Activated T-cell treated with anti-CD3 and anti-CD28 coated beads, Interleukin-2, amount 50 U/mL, for 72 hours (primary cell): ENCODE measurements at regions not wholly inside any gene's neighbourhood (a gene's known extent, or its start where the extent isn't known, plus 50 kb on each side); places are given as distances from the start of the nearest gene placed in this dataset.
"Not testable (repeated sequence)": the region's sequence is repeated elsewhere in the genome, so short reads cannot be mapped to it uniquely, and the experiment has no call there.

Experiments
- ATAC-seq, 2 donors: fragments of 150-1000 bp; cut with Tn5 transposase; replicated peaks in 1 of 2; 2 replicates each; pipeline ENCODE4 v1.10.0; 2021; ENCODE audit warnings: moderate library complexity in 2 of 2, mild to moderate bottlenecking in 1 of 2
- DNase-seq, 2 donors: peaks; one replicate each; pipeline ENCODE4 v3.0.0; 2021 to 2022; ENCODE audit warnings: mixed read lengths in 1 of 2
- H3K27ac Mint-ChIP-seq: one replicate; pipeline ENCODE4 v1.8.0; 2022; ENCODE audit warnings: mild to moderate bottlenecking, moderate library complexity, mixed read lengths
- H3K27me3 Mint-ChIP-seq: one replicate; pipeline ENCODE4 v1.8.0; 2022; ENCODE audit warnings: low read depth, mixed read lengths
- H3K36me3 Mint-ChIP-seq, 2 donors: one replicate each; pipeline ENCODE4 v1.8.0; 2022; ENCODE audit warnings: mixed read lengths in 2 of 2, mild to moderate bottlenecking in 1 of 2; ENCODE audit not compliant: insufficient read depth in 2 of 2
- H3K4me1 Mint-ChIP-seq: one replicate; pipeline ENCODE4 v1.8.0; 2022; ENCODE audit warnings: low read depth, mixed read lengths
- H3K4me3 Mint-ChIP-seq, 2 donors: one replicate each; pipeline ENCODE4 v1.8.0; 2022; ENCODE audit warnings: mild to moderate bottlenecking in 2 of 2, mixed read lengths in 2 of 2, moderate library complexity in 2 of 2
- H3K9me3 Mint-ChIP-seq, 2 donors: one replicate each; pipeline ENCODE4 v1.8.0; 2022; ENCODE audit warnings: mixed read lengths in 2 of 2

DNA sequence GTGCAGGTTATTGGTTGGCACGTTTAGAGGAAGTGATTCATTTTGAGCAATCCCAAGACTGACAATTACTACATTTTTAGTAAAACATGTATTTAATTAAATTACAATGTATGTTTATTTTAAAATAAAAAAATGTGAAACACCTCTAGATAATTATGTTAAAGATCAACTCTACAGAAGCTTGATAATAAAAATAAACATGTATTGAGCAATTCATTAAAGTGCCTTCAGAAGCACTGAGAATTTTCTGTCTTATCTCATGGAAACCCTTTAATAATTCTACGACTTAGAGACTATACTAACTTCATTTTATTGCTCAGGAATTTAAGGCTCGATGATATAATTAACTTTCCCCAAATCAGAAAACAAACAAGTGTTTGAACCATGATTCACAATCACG, 208.0 kb upstream of the BRINP3 start:
- Mint-ChIP-seq H3K4me1 (no peaks in the 10 kb centered on the region), H3K27me3 (no peaks in the 10 kb centered on the region), H3K9me3 (peaks cover 6 to 7% of the 10 kb centered on the region in 2 donors), H3K4me3 (no peak overlapping the region), H3K36me3 (no peaks in the 10 kb centered on the region), H3K27ac (no peak overlapping the region)
- ATAC-seq (no peak), DNase-seq (no peak)

DNA sequence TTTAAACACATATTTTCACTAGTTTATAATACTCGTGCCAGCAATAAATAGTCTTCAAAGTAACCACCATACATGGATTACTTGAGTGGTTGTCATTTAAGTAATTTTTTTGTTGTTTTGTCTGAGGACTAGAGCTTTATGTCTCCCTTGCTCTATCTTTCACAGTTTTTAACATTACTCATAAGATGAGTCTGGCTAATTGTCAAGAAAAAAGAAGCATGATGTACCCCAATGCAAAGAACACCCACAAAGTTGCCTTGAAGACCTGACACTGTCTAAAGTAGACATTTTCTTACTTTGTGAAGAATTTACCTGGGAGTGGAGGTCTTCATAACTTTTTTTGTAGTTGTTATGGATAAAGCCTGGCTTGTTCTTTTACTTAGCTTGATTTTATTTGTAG, 210.4 kb upstream of the BRINP3 start:
- DNase-seq, result no peak
- Mint-ChIP-seq H3K4me3 (no peak overlapping the region), H3K36me3 (peaks cover 0 to 1% of the 10 kb centered on the region in 2 donors), H3K4me1 (no peaks in the 10 kb centered on the region), H3K9me3 (peaks cover 4 to 10% of the 10 kb centered on the region in 2 donors), H3K27ac (no peak overlapping the region), H3K27me3 (no peaks in the 10 kb centered on the region)
- no peak for ATAC-seq

DNA sequence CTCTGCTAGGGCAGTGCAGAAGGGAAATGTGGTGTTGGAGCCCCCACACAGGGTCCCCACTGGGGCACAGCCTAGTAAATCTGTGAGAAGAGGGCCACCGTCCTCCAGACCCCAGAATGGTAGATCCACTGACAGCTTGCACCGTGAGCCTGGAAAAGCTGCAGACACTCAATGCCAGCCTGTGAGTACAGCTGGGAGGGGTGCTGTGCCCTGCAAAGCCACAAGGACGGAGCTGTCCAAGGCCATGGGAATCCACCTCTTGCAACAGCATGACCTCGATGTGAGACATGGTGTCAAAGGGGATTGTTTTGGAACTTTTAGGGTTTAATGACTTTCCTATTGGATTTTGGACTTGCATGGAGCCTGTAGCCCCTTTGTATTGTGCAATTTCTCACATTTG, 220.8 kb upstream of the BRINP3 start:
- not testable (repeated sequence) for H3K4me3 Mint-ChIP-seq, H3K27me3 Mint-ChIP-seq, H3K36me3 Mint-ChIP-seq, H3K27ac Mint-ChIP-seq, DNase-seq, H3K4me1 Mint-ChIP-seq, H3K9me3 Mint-ChIP-seq, ATAC-seq

DNA sequence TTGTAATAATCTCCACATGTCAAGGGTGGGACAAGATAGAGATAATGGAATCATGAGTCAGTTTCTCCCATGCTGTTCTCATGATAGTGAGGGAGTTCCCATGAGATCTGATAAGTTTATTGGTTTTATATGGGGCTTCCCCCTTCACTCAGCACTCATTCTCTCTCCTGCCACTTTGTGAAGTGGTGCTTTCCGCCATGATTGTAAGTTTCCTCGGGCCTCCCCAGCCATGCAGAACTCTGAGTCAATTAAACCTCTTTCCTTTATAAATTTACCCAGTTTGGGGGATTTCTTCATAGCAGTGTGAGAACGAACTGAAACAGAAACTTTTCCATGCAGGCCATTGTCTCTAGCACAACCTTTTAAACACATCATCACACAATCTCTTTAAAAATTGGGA, 221.5 kb upstream of the BRINP3 start:
- Mint-ChIP-seq H3K27me3 (no peaks in the 10 kb centered on the region), H3K9me3 (peaks cover 9 to 11% of the 10 kb centered on the region in 2 donors), H3K27ac (no peak overlapping the region), H3K36me3 (peaks cover 0 to 1% of the 10 kb centered on the region in 2 donors), H3K4me3 (no peak overlapping the region), H3K4me1 (no peaks in the 10 kb centered on the region)
- DNase-seq, result no peak
- ATAC-seq, result no peak

DNA sequence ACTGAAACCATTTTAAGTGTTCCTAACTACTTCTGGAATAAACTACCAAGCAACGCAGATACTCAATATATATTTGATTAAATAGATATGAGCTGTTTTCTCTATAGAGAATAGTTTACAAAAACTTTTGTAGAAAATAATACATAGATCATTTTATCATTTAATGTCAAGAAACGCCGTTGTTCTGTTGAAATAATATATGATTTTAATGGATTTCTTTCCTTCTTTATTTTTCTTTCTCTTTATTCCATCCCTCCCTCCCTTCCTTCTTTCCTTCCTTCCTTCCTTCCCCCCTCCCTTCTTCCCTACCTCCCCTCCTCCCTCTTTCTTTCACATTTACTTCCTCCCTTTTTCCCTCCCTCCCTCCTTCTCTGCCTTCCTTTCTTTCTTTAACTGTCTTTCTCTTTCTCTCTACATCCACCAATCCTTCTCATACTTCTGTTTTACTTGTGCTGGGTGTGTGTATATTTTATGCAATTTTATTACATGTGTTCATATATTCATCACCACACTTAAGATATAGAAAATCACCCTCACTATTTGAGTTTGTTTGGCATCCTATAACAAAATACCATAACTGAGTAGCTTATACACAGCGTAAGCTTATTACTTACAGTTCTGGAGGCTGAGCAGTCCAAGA, 230.9 kb upstream of the BRINP3 start:
- no peak for DNase-seq
- Mint-ChIP-seq H3K4me1 (no peaks in the 10 kb centered on the region), H3K4me3 (no peak overlapping the region), H3K27me3 (no peaks in the 10 kb centered on the region), H3K9me3 (peaks cover 11% of the 10 kb centered on the region in 2 donors), H3K27ac (no peak overlapping the region), H3K36me3 (peaks cover 0 to 3% of the 10 kb centered on the region in 2 donors)
- no peak for ATAC-seq

DNA sequence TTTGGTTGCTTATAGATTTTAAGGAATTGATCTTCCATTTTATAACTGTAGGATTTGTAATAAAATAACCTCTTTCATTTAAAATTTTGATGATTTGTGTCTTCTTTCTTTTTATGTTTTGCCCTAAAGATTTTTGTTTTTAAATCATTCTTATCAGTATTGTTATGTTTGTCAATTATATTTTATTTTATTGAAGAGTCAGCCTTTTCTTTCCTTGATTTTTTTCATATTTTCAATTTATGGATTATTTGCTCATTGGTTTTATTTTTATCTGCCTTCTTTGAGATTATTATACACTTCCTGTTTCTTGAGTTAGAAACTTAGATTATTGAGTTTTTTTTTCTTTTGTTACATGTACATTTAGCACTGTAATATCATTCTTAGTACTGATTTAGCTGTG, 233.4 kb upstream of the BRINP3 start:
- H3K27ac Mint-ChIP-seq, result no peak overlapping the region
- DNase-seq (no peak), ATAC-seq (no peak)
- H3K27me3 Mint-ChIP-seq, result no peaks in the 10 kb centered on the region
- H3K4me1 Mint-ChIP-seq, result no peaks in the 10 kb centered on the region
- H3K4me3 Mint-ChIP-seq, result no peak overlapping the region
- peaks cover 8 to 12% of the 10 kb centered on the region in 2 donors for H3K9me3 Mint-ChIP-seq
- H3K36me3 Mint-ChIP-seq, result peaks cover 0 to 4% of the 10 kb centered on the region in 2 donors

DNA sequence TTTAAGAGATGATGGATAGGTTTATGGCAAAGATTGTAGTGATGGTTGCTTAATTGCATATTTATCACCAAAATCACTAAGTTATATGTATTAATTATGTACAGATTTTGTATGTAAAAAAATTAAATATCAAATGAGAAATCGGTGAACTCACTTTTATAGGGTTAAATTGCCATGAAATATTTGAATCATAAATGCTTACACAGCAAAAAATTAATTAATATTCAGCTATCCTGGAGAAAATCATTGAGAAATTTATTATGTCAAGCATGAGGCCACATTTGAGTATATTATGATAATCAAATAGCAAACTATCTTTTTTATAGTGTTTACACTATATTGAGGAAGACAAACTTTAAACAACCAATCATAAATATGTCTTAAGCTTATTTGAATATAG, 239.4 kb upstream of the BRINP3 start:
- DNase-seq (no peak), ATAC-seq (no peak)
- no peak overlapping the region for H3K27ac Mint-ChIP-seq
- peaks cover 4 to 12% of the 10 kb centered on the region in 2 donors for H3K9me3 Mint-ChIP-seq
- H3K4me1 Mint-ChIP-seq, result no peaks in the 10 kb centered on the region
- H3K27me3 Mint-ChIP-seq, result no peaks in the 10 kb centered on the region
- no peak overlapping the region for H3K4me3 Mint-ChIP-seq
- H3K36me3 Mint-ChIP-seq, result peaks cover 0 to 4% of the 10 kb centered on the region in 2 donors

DNA sequence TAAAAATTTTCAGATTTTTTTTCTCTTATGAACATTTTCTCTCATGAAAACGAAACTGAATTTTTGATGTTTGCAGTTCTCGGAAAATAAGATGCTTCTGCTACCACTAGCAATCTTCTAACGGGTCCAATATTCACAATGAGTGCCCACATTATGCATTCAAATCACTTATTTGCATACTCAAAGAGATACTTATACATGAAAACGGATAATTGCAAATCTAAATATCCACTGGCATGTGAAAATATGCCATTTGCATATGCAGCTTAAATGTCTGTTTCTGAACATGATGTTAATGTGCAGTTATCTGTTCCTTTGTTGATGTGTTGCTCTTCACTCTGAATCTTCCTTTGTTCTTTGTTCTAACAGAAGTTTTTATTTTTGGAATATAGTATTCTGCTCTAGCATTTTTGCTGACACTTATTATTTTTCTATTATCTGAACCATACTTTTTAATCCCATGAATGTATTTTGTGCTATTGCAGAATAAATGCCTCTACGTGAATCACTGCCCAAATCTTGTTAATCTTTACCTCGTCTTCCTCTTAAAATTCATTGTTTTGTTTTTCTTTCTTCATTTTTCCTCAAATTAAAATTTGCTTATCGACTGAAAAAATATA, 259.4 kb upstream of the BRINP3 start:
- Mint-ChIP-seq H3K36me3 (no peaks in the 10 kb centered on the region), H3K4me3 (no peak overlapping the region), H3K4me1 (no peaks in the 10 kb centered on the region), H3K27me3 (no peaks in the 10 kb centered on the region), H3K9me3 (peaks cover 1% of the 10 kb centered on the region in 2 donors), H3K27ac (no peak overlapping the region)
- ATAC-seq, result no peak
- DNase-seq, result no peak

DNA sequence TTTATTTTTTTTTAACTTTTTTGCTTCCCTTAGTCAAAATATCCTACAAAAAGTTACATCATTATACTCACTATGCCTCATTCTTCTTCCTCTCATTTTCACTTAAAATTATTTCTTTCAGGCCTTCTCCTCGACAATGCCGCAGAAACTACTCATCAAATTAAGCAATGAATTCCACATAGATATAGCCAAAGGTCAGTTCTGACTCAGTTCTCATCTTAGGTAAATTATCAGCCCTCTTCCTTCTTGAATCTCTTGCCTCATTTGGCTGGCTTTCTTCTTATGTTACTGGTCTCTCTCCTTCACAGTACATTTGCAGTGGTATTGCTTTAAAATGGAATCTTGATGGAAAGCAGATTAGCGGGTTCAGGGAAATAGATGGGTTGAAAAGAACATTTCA, 260.7 kb upstream of the BRINP3 start:
- no peak for DNase-seq

DNA sequence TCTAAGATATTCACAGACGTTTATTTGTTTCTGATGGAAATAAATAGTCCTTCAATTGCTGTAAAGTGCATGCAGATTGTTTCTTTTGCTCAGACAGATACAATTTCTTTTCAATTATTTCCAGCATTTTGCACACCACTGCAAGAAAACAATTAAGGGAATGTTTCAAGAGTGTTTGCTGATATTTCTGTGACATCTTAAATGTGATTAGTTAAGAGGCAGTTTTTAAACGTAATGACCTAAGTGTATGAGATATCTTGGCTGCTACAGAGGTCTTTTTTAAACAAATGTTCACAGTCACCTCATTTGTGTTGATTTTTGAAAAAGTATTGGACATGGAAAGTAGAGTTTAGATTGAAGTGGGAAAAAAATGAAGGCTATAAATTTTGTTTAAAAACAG, 262.3 kb upstream of the BRINP3 start:
- no peaks in the 10 kb centered on the region for H3K4me1 Mint-ChIP-seq
- H3K27me3 Mint-ChIP-seq, result no peaks in the 10 kb centered on the region
- no peak overlapping the region for H3K4me3 Mint-ChIP-seq
- no peak overlapping the region for H3K27ac Mint-ChIP-seq
- peaks cover 4 to 8% of the 10 kb centered on the region in 2 donors for H3K9me3 Mint-ChIP-seq
- H3K36me3 Mint-ChIP-seq, result no peaks in the 10 kb centered on the region
- no peak for ATAC-seq
- no peak for DNase-seq

More for the DNA sequence above, 260.7 kb upstream of the BRINP3 start:
- no peak overlapping the region for H3K27ac Mint-ChIP-seq
- peaks cover 1 to 2% of the 10 kb centered on the region in 2 donors for H3K9me3 Mint-ChIP-seq
- no peaks in the 10 kb centered on the region for H3K36me3 Mint-ChIP-seq
- H3K4me1 Mint-ChIP-seq, result no peaks in the 10 kb centered on the region
- H3K27me3 Mint-ChIP-seq, result no peaks in the 10 kb centered on the region
- no peak for ATAC-seq
- H3K4me3 Mint-ChIP-seq, result no peak overlapping the region

DNA sequence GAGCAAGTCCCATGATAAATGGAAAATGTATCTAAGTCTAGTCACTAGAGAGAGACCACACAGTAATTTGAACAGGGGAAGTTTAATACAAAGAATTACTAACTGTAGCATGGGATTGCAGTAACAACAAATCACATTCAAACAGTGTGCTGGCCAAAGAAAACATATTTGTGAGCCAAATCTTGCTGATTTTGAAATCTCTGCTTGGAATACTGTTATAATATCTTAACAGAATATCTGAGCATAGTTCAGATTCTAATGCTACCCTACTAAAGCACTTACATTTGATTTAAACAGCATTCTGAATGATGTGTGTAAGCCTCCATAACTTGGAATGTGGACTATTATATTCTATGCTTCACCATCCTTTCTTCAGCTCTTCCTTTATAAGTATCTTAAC, 270.0 kb upstream of the BRINP3 start:
- no peak overlapping the region for H3K27ac Mint-ChIP-seq
- no peaks in the 10 kb centered on the region for H3K27me3 Mint-ChIP-seq
- H3K36me3 Mint-ChIP-seq, result no peaks in the 10 kb centered on the region
- no peak for ATAC-seq
- peaks cover 7 to 10% of the 10 kb centered on the region in 2 donors for H3K9me3 Mint-ChIP-seq
- no peak for DNase-seq
- no peaks in the 10 kb centered on the region for H3K4me1 Mint-ChIP-seq
- no peak overlapping the region for H3K4me3 Mint-ChIP-seq

DNA sequence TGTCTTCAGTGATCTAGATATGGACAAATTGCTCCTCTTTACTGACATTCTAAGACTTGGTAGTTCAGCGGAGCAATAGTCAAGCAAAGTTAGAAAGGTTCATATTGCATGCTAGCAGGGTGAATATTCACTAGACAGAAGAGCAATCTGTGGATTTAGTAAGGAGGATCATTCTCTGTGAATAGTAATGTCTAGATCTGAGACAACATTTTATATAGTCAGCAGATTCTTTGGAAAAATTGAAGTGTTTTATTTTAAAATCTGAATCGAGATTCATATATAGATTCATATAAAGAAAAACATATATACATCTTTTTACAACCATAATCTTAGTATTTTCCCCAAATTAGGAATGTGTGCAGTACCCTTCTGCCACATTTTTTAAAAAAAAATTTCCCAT, 274.5 kb upstream of the BRINP3 start:
- H3K4me1 Mint-ChIP-seq, result no peaks in the 10 kb centered on the region
- H3K36me3 Mint-ChIP-seq, result no peaks in the 10 kb centered on the region
- DNase-seq, result no peak
- no peak overlapping the region for H3K27ac Mint-ChIP-seq
- no peak overlapping the region for H3K4me3 Mint-ChIP-seq
- no peak for ATAC-seq
- peaks cover 1 to 3% of the 10 kb centered on the region in 2 donors for H3K9me3 Mint-ChIP-seq
- H3K27me3 Mint-ChIP-seq, result no peaks in the 10 kb centered on the region

DNA sequence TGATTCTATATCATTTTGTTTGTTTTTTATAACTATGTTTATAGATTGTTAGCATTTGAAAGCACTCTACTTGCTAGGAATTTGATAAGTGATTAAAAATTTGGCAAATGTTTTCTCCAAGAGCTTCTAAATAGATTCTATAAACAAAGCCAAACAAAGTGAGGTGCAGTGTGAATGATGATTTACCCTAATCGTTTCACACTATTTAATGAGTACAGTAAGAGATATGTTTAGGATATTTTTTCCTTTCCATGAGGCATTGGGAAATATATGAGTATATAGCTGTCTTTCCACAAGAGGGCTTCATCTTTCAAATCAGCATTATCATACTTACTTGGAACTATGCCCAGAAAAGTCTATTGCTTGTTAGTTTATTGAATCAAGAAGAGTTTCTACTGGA, 277.0 kb upstream of the BRINP3 start:
- Mint-ChIP-seq H3K27ac (no peak overlapping the region), H3K36me3 (no peaks in the 10 kb centered on the region), H3K9me3 (peaks cover 0 to 4% of the 10 kb centered on the region in 2 donors), H3K4me3 (no peak overlapping the region), H3K4me1 (no peaks in the 10 kb centered on the region), H3K27me3 (no peaks in the 10 kb centered on the region)
- no peak for DNase-seq
- ATAC-seq, result no peak

DNA sequence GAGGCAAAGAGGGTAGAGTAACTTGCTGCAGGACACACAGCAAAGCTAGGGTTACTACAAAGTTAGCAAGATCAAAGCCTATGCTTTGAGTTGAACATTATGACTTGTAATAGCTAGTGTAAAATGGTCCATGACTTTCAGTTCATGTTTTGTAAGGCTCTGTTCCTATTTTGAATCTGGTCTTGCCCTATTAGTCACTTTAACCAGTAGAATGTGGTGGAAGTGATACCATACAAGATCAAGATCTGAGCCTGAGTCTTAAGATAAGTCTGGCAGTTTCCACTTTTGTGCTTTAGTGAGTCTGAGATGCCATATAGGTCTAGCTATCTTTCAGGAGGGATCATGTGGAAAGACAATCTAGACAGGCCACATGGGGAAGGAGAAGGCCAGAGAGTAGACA, 282.1 kb upstream of the BRINP3 start:
- DNase-seq (no peak), ATAC-seq (no peak)
- H3K36me3 Mint-ChIP-seq, result no peaks in the 10 kb centered on the region
- no peak overlapping the region for H3K4me3 Mint-ChIP-seq
- no peaks in the 10 kb centered on the region for H3K4me1 Mint-ChIP-seq
- H3K27me3 Mint-ChIP-seq, result no peaks in the 10 kb centered on the region
- no peak overlapping the region for H3K27ac Mint-ChIP-seq
- H3K9me3 Mint-ChIP-seq, result peaks cover 3 to 4% of the 10 kb centered on the region in 2 donors
